NCI-H2227 treated with DMSO at 0.1 percent for 48 hours (cell line): ENCODE measurements at regions not wholly inside any gene's neighbourhood (a gene's known extent, or its start where the extent isn't known, plus 50 kb on each side); places are given as distances from the start of the nearest gene placed in this dataset.
A peak's percentile ranks its signal among the peaks of the same experiment; 100 is the strongest.
"Not testable (repeated sequence)": the region's sequence is repeated elsewhere in the genome, so short reads cannot be mapped to it uniquely, and the experiment has no call there.

Experiments
- DNase-seq: peaks from one replicate; lab custom pipeline; 2025; lab: John Stamatoyannopoulos, UW

GRCh38 chr14:54253195-54253947 lies 143.4 kb upstream of the CDKN3 start:
- DNase-seq, result no peak

GRCh38 chr14:54256156-54256555 lies 140.7 kb upstream of the CDKN3 start:
- no peak for DNase-seq

GRCh38 chr14:54257424-54257823 lies 139.4 kb upstream of the CDKN3 start:
- DNase-seq, result no peak

GRCh38 chr14:54258382-54258781 lies 138.4 kb upstream of the CDKN3 start:
- DNase-seq, result no peak

GRCh38 chr14:54259821-54260220 lies 137.0 kb upstream of the CDKN3 start:
- no peak for DNase-seq

- no peak for DNase-seq
Measured at GRCh38 chr14:54261283-54261682, 135.5 kb upstream of the CDKN3 start.

GRCh38 chr14:54266616-54267015 lies 130.2 kb upstream of the CDKN3 start:
- not testable (repeated sequence) for DNase-seq

- no peak for DNase-seq
Measured at GRCh38 chr14:54267172-54267571, 129.6 kb upstream of the CDKN3 start.

- peak; percentile 54 for DNase-seq
Measured at GRCh38 chr14:54275997-54276725, 120.6 kb upstream of the CDKN3 start.

GRCh38 chr14:54278087-54278486 lies 118.7 kb upstream of the CDKN3 start:
- DNase-seq, result no peak

- no peak for DNase-seq
Measured at GRCh38 chr14:54278665-54279295, 118.0 kb upstream of the CDKN3 start.

GRCh38 chr14:54282849-54283248 lies 114.0 kb upstream of the CDKN3 start:
- no peak for DNase-seq

- no peak for DNase-seq
Measured at GRCh38 chr14:54285030-54285429, 111.8 kb upstream of the CDKN3 start.

- DNase-seq, result peak; percentile 80
Measured at GRCh38 chr14:54291491-54292191, 105.2 kb upstream of the CDKN3 start.

GRCh38 chr14:54294802-54295201 lies 102.0 kb upstream of the CDKN3 start:
- no peak for DNase-seq

GRCh38 chr14:54299410-54300363 lies 97.1 kb upstream of the CDKN3 start:
- no peak for DNase-seq

- DNase-seq, result no peak
Measured at GRCh38 chr14:54300881-54301280, 95.9 kb upstream of the CDKN3 start.

- DNase-seq, result no peak
Measured at GRCh38 chr14:54301359-54301758, 95.4 kb upstream of the CDKN3 start.

GRCh38 chr14:54306806-54307205 lies 90.0 kb upstream of the CDKN3 start:
- DNase-seq, result no peak

- no peak for DNase-seq
Measured at GRCh38 chr14:54309615-54310014, 87.2 kb upstream of the CDKN3 start.

GRCh38 chr14:54310151-54310850 lies 86.5 kb upstream of the CDKN3 start:
- no peak for DNase-seq
